ENCODE measurements at regions not wholly inside any gene's neighbourhood (a gene's known extent, or its start where the extent isn't known, plus 50 kb on each side); places are given as distances from the start of the nearest gene placed in this dataset.

DNA sequence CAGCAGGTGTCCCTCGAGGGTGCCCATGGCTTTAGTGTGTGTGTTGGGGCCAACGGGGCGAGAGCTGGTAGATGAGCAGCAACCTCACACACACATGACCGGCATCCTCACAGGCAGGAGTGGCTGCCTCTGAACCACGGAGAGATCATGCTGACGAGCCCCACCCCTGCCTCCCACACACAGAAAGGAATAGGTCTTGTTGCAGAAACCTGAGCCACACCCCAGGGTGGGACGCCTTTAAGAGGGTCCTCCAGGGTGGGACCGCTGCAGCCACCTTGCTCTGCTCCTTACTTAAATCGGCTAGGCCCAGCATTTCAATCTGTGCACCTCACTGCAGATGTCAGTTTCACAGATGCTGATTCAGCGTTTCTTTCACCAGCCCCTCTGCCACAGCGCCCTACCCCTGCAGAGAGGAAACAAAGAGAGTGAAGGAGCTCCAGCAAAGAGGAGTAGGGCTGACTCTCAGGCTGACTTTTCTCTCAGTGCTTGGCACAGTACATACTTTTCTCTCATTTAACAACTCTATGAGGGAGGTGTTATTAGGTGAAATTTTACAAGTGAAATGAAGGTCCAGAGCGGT lies 61.2 kb upstream of the EPHB3 start:
- TF ChIP-seq POLR2AphosphoS5 (IDR thresholded peaks at IDR 0.05) (no peak), POLR2A (IDR thresholded peaks at IDR 0.05) (no peak), EP300 (IDR thresholded peaks at IDR 0.05) (no peak)
- TF ChIP-seq, protein P1, sequence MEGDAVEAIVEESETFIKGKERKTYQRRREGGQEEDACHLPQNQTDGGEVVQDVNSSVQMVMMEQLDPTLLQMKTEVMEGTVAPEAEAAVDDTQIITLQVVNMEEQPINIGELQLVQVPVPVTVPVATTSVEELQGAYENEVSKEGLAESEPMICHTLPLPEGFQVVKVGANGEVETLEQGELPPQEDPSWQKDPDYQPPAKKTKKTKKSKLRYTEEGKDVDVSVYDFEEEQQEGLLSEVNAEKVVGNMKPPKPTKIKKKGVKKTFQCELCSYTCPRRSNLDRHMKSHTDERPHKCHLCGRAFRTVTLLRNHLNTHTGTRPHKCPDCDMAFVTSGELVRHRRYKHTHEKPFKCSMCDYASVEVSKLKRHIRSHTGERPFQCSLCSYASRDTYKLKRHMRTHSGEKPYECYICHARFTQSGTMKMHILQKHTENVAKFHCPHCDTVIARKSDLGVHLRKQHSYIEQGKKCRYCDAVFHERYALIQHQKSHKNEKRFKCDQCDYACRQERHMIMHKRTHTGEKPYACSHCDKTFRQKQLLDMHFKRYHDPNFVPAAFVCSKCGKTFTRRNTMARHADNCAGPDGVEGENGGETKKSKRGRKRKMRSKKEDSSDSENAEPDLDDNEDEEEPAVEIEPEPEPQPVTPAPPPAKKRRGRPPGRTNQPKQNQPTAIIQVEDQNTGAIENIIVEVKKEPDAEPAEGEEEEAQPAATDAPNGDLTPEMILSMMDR (IDR thresholded peaks at IDR 0.05): no peak

All from stomach (tissue), 4 donors.